HFFc6 (cell line): ENCODE measurements at regions not wholly inside any gene's neighbourhood (a gene's known extent, or its start where the extent isn't known, plus 50 kb on each side); places are given as distances from the start of the nearest gene placed in this dataset.

Experiments
- DNase-seq: peaks from one replicate; pipeline ENCODE4 v3.0.0-alpha.2; 2018
- H3K27ac Mint-ChIP-seq: 2 replicates; pipeline ENCODE4 v1.8.0; 2020; ENCODE audit warnings: mild to moderate bottlenecking, mixed read lengths
- H3K27me3 Mint-ChIP-seq: 2 replicates; pipeline ENCODE4 v1.8.0; 2021; ENCODE audit warnings: mild to moderate bottlenecking, moderate library complexity, mixed read lengths; ENCODE audit not compliant: insufficient read depth
- H3K36me3 Mint-ChIP-seq: 2 replicates; pipeline ENCODE4 v1.8.0; 2021; ENCODE audit warnings: low read depth, mixed read lengths
- H3K4me1 Mint-ChIP-seq: 2 replicates; pipeline ENCODE4 v1.8.0; 2020; ENCODE audit warnings: low read depth, mixed read lengths
- H3K4me3 Mint-ChIP-seq: 2 replicates; pipeline ENCODE4 v1.8.0; 2020; ENCODE audit warnings: mild to moderate bottlenecking, moderate library complexity, mixed read lengths
- H3K9me3 Mint-ChIP-seq: 2 replicates; pipeline ENCODE4 v1.8.0; 2020; ENCODE audit warnings: mild to moderate bottlenecking, mixed read lengths
- TF ChIP-seq, protein P1 (sequence below): fragments of 200-600 bp; sonication (generic); IDR thresholded peaks from 2 replicates; pipeline ENCODE4 v1.5.0; 2021; ENCODE audit warnings: antibody characterized with exemption, mild to moderate bottlenecking

- Mint-ChIP-seq H3K36me3 (no peaks in the 10 kb centered on the region), H3K4me3 (no peak overlapping the region), H3K4me1 (no peaks in the 10 kb centered on the region), H3K27me3 (no peaks in the 10 kb centered on the region), H3K9me3 (peaks cover 40% of the 10 kb centered on the region), H3K27ac (no peak overlapping the region)
- no peak for DNase-seq
- TF ChIP-seq, protein P1, sequence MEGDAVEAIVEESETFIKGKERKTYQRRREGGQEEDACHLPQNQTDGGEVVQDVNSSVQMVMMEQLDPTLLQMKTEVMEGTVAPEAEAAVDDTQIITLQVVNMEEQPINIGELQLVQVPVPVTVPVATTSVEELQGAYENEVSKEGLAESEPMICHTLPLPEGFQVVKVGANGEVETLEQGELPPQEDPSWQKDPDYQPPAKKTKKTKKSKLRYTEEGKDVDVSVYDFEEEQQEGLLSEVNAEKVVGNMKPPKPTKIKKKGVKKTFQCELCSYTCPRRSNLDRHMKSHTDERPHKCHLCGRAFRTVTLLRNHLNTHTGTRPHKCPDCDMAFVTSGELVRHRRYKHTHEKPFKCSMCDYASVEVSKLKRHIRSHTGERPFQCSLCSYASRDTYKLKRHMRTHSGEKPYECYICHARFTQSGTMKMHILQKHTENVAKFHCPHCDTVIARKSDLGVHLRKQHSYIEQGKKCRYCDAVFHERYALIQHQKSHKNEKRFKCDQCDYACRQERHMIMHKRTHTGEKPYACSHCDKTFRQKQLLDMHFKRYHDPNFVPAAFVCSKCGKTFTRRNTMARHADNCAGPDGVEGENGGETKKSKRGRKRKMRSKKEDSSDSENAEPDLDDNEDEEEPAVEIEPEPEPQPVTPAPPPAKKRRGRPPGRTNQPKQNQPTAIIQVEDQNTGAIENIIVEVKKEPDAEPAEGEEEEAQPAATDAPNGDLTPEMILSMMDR, result no peak
Observed at GRCh38 chr6:51060262-51060762, 241.6 kb downstream of the TFAP2B start.

GRCh38 chr6:51062166-51062722 is 243.6 kb downstream of the TFAP2B start:
- Mint-ChIP-seq H3K4me3 (no peak overlapping the region), H3K4me1 (no peaks in the 10 kb centered on the region), H3K9me3 (peaks cover 36% of the 10 kb centered on the region), H3K36me3 (no peaks in the 10 kb centered on the region), H3K27ac (no peak overlapping the region), H3K27me3 (no peaks in the 10 kb centered on the region)
- DNase-seq, result no peak
- TF ChIP-seq, protein P1, result no peak

GRCh38 chr6:51077821-51078518 is 259.3 kb downstream of the TFAP2B start:
- Mint-ChIP-seq H3K27ac (no peak overlapping the region), H3K27me3 (no peaks in the 10 kb centered on the region), H3K4me3 (no peak overlapping the region), H3K9me3 (peaks cover 32% of the 10 kb centered on the region), H3K36me3 (no peaks in the 10 kb centered on the region), H3K4me1 (no peaks in the 10 kb centered on the region)
- DNase-seq, result no peak
- TF ChIP-seq, protein P1, result no peak

DNA sequence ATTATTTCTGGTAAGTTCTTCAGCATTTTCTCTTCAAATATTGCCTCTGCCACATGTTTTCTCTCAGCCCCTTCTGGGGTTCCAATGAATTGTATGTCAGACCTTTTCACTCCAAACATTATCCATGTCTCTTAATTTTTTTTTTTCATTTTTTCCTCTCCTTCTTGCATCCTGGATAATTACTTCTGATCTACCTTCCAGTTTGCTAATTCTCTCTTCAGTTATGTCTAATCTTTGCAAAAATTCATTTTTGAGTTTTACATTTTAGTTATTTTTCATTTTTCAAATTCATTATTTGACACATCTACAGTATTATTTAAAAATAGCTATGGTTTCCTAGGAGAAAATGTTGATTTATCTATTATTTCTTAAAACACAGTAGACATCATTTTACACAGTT is 271.7 kb downstream of the TFAP2B start:
- H3K4me1 Mint-ChIP-seq, result no peaks in the 10 kb centered on the region
- TF ChIP-seq, protein P1, result no peak
- H3K27me3 Mint-ChIP-seq, result no peaks in the 10 kb centered on the region; the same call in 1 of the 2 replicates
- H3K4me3 Mint-ChIP-seq, result no peak overlapping the region
- 0 out of 2 replicates have a peak, but pooled peaks cover 4% of the 10 kb centered on the region for H3K36me3 Mint-ChIP-seq
- no peak for DNase-seq
- H3K27ac Mint-ChIP-seq, result no peak overlapping the region
- H3K9me3 Mint-ChIP-seq, result peaks cover 27% of the 10 kb centered on the region

DNA sequence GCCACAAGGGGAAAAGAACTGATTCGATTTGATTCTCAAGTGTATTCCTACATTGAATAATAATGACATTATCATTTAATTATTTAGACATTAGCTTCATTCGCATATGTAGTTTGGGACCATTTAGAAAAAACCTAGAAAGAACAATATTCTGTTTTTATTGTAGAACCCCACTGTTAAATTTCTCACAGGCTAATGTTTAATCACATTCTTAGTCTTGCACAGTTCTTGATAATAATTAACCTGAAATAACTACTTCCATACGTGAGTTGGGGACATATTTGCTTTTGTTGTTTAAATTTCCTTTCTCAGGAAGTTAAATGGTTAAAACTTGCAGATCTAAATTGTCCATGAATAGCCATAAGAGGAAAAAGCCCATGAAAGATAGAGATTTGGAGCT is 275.2 kb downstream of the TFAP2B start:
- H3K36me3 Mint-ChIP-seq, result 0 out of 2 replicates have a peak, but pooled peaks cover 4% of the 10 kb centered on the region
- H3K27ac Mint-ChIP-seq, result no peak overlapping the region
- H3K4me3 Mint-ChIP-seq, result no peak overlapping the region
- TF ChIP-seq, protein P1, result no peak
- no peaks in the 10 kb centered on the region; the same call in 1 of the 2 replicates for H3K27me3 Mint-ChIP-seq
- no peak for DNase-seq
- H3K9me3 Mint-ChIP-seq, result peaks cover 16% of the 10 kb centered on the region
- no peaks in the 10 kb centered on the region for H3K4me1 Mint-ChIP-seq
